ENCODE measurements at regions not wholly inside any gene's neighbourhood (a gene's known extent, or its start where the extent isn't known, plus 50 kb on each side); places are given as distances from the start of the nearest gene placed in this dataset.

DNA sequence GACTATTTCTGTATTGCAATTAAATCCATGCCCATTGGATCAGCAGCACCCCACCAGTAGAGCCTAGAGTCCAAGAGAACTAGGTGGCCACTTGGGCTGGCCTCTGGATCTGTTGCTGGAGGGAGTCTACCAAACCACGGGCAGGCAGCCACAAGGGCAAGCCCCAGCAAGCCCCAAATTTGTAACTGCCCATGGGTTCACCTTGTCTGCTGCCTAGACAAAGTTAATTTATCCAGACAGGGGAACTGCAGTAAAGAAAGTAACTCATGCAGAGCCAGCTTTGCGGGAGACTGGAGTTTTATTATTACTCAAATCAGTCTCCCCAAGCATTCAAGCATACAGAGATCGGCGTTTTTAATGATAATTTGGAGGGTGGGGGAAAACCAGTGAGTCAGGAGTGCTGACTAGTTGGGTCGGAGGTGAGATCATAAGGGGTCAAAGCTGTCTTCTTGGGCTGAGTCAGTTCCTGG lies 74.0 kb upstream of the TERB2 start:
- TF ChIP-seq, protein P1, sequence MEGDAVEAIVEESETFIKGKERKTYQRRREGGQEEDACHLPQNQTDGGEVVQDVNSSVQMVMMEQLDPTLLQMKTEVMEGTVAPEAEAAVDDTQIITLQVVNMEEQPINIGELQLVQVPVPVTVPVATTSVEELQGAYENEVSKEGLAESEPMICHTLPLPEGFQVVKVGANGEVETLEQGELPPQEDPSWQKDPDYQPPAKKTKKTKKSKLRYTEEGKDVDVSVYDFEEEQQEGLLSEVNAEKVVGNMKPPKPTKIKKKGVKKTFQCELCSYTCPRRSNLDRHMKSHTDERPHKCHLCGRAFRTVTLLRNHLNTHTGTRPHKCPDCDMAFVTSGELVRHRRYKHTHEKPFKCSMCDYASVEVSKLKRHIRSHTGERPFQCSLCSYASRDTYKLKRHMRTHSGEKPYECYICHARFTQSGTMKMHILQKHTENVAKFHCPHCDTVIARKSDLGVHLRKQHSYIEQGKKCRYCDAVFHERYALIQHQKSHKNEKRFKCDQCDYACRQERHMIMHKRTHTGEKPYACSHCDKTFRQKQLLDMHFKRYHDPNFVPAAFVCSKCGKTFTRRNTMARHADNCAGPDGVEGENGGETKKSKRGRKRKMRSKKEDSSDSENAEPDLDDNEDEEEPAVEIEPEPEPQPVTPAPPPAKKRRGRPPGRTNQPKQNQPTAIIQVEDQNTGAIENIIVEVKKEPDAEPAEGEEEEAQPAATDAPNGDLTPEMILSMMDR (IDR thresholded peaks at IDR 0.05): no peak
- no peak for TF ChIP-seq POLR2AphosphoS5 (IDR thresholded peaks at IDR 0.05)
- no peak for TF ChIP-seq POLR2A (IDR thresholded peaks at IDR 0.05)

Data from breast epithelium (tissue), 3 donors.